ENCODE measurements at regions not wholly inside any gene's neighbourhood (a gene's known extent, or its start where the extent isn't known, plus 50 kb on each side); places are given as distances from the start of the nearest gene placed in this dataset.

DNA sequence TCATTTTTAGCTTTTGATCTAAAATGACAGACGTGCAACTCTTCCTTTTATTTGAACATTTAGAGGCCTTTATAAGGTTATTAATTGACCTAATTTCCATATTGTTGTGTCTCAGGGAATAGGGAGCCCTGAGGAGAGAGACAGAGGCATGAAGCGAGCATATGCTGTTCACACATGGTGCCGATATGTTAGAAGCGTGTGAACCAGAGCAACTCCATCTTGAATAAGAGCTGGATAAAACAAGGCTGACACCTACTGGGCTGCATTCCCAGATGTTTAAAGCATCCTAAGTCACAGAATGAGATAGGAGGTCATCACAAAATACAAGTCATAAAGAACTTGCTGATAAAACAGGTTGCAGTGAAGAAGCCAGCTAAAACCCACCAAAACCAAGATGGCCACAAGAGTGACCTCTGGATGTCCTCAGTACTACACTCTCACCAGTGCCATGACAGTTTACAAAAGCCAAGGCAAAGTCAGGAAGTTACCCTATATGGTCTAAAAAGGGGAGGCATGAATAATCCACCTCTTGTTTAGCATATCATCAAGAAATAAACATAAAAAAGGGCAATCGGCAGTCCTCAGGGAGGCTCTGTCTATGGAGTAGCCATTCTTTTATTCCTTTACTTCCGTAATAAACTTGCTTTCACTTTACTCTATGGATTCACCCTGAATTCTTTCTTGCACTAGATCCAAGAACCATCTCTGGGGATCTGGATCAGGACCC lies 80.1 kb downstream of the SEC61G start (continued):
- TF ChIP-seq RBM22 (IDR thresholded peaks at IDR 0.05; ENCODE audit: low read depth, low read length, poor library complexity, severe bottlenecking) (no peak), KLF10 (CRISPR knock-in tag; IDR thresholded peaks at IDR 0.05) (no peak), ELF2 (CRISPR knock-in tag; IDR thresholded peaks at IDR 0.05) (no peak), FOXA3 (CRISPR knock-in tag; conservative IDR thresholded peaks at IDR 0.05 in 1 of 2, IDR thresholded peaks at IDR 0.05 in 1 of 2) (no peak), ZFP1 (CRISPR knock-in tag; IDR thresholded peaks at IDR 0.05) (no peak)

- no TSS peak for BruUV-seq (replicated peaks)
- Histone ChIP-seq H3K9ac (ENCODE audit: insufficient read depth in 1 of 2, low read depth in 2 of 2, low read length in 2 of 2) (no peak overlapping the region), H3K4me2 (ENCODE audit: insufficient read depth, low read length) (no peak overlapping the region), H3K4me1 (replicated peaks in 1 of 2; ENCODE audit: control insufficient read depth in 2 of 2, insufficient read depth in 2 of 2, low read length in 2 of 2) (no peaks in the 10 kb centered on the region), H2AFZ (ENCODE audit: low read depth, low read length) (no peak overlapping the region), H3K27me3 (ENCODE audit: control insufficient read depth in 2 of 2, insufficient read depth in 2 of 2, low read length in 2 of 2) (no peaks in the 10 kb centered on the region), H3K9me1 (ENCODE audit: control insufficient read depth, insufficient read depth, low read length) (no peaks in the 10 kb centered on the region), H3K79me2 (ENCODE audit: control insufficient read depth, insufficient read depth, low read length) (no peaks in the 10 kb centered on the region), H3K36me3 (ENCODE audit: control insufficient read depth, insufficient read depth, low read length) (no peaks in the 10 kb centered on the region), H3K4me3 (no peak overlapping the region), H4K20me1 (replicated peaks; ENCODE audit: control insufficient read depth, insufficient read depth, low read length) (no peaks in the 10 kb centered on the region), H3K27ac (ENCODE audit: extremely low read depth, low read depth, low read length) (no peak overlapping the region), H3K9me3 (replicated peaks; ENCODE audit: control insufficient read depth, insufficient read depth, low read depth, low read length) (no peaks in the 10 kb centered on the region)
- TF ChIP-seq, protein P1, sequence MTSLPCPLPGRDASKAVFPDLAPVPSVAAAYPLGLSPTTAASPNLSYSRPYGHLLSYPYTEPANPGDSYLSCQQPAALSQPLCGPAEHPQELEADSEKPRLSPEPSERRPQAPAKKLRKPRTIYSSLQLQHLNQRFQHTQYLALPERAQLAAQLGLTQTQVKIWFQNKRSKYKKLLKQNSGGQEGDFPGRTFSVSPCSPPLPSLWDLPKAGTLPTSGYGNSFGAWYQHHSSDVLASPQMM (CRISPR knock-in tag; IDR thresholded peaks at IDR 0.05) = no peak
- TF ChIP-seq ELF1 (tag; IDR thresholded peaks at IDR 0.05) (no peak), MBD2 (IDR thresholded peaks at IDR 0.05; ENCODE audit: borderline replicate concordance, low read depth) (no peak), CREB3L1 (IDR thresholded peaks at IDR 0.05; ENCODE audit: borderline replicate concordance, low read depth) (no peak), RFX5 (IDR thresholded peaks at IDR 0.05; ENCODE audit: low read depth, low read length) (no peak), MTF1 (CRISPR knock-in tag; IDR thresholded peaks at IDR 0.05; ENCODE audit: borderline replicate concordance) (no peak)
- TF ChIP-seq, protein P2, sequence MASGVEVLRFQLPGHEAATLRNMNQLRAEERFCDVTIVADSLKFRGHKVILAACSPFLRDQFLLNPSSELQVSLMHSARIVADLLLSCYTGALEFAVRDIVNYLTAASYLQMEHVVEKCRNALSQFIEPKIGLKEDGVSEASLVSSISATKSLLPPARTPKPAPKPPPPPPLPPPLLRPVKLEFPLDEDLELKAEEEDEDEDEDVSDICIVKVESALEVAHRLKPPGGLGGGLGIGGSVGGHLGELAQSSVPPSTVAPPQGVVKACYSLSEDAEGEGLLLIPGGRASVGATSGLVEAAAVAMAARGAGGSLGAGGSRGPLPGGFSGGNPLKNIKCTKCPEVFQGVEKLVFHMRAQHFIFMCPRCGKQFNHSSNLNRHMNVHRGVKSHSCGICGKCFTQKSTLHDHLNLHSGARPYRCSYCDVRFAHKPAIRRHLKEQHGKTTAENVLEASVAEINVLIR (CRISPR knock-in tag; IDR thresholded peaks at IDR 0.05) = no peak
- FAIRE-seq = no peak
- in situ Hi-C loops (cut with MboI) = no loop called here
- CTCF ChIA-PET (ENCODE audit: low intra/inter-chr PET ratio) = no interaction called here
- no peak for ATAC-seq
- intact Hi-C loops (cut with micrococcal nuclease) = no loop called here
- POLR2A ChIA-PET = interaction anchor here (1.0 kb wide), 1 partner anchor 28 kb away, joined by 5 read pairs; no protein-coding TSS in a partner anchor
- no peak for DNase-seq (ENCODE audit: extremely low read depth in 1 of 4, low spot score in 3 of 4)
- WGBS (ENCODE audit: insufficient coverage, low coverage, missing lambda C conversion rate) = 0% methylated on average over 3 of the region's 3 CpGs
Measured at GRCh38 chr7:54674891-54675290, 84.1 kb downstream of the SEC61G start.

All from K562 (cell line).